SK-N-SH (cell line): ENCODE measurements at regions not wholly inside any gene's neighbourhood (a gene's known extent, or its start where the extent isn't known, plus 50 kb on each side); places are given as distances from the start of the nearest gene placed in this dataset.
"Not testable (repeated sequence)": the region's sequence is repeated elsewhere in the genome, so short reads cannot be mapped to it uniquely, and the experiment has no call there.

Source experiments
- CTCF ChIA-PET: fragments of 300-600, 350-600 bp; formaldehyde crosslinking; extraction: SDS; loops from one replicate; lab custom pipeline; 2021; lab: Yijun Ruan, JAX
- POLR2A ChIA-PET: fragments of 350-600 bp; sonication (Branson Sonifier 250); formaldehyde crosslinking; extraction: SDS; loops from one replicate; lab custom pipeline; 2020; ENCODE audit warnings: antibody characterized with exemption, inconsistent platforms; lab: Yijun Ruan, JAX
- DNase-seq: peaks from one replicate; pipeline ENCODE4 v3.0.0; 2012
- H2AFZ ChIP-seq: fragments of 200-600 bp; sonication (generic); 2 replicates; pipeline ENCODE4 v1.8.1; 2016; ENCODE audit warnings: antibody characterized with exemption, mild to moderate bottlenecking, low read depth
- H3F3A ChIP-seq: fragments of 200-600 bp; sonication (generic); replicated peaks from 2 replicates; pipeline ENCODE3; 2016; ENCODE audit warnings: antibody characterized with exemption, mild to moderate bottlenecking; ENCODE audit not compliant: insufficient read depth
- H3K27ac ChIP-seq, 2 experiments: fragments of 200-500 bp in 1 of 2; fragments of 200-600 bp in 1 of 2; sonication (Bioruptor generic) in 1 of 2; sonication (generic), shearing (Covaris generic) in 1 of 2; 2 replicates each; pipeline versions ENCODE4 v1.5.1 to v1.6.1; 2014 to 2016; ENCODE audit warnings: low read depth in 2 of 2, inconsistent platforms in 1 of 2, low read length in 1 of 2, mild to moderate bottlenecking in 1 of 2, mixed read lengths in 1 of 2
- H3K27me3 ChIP-seq: fragments of 200-600 bp; sonication (generic), shearing (Covaris generic); 2 replicates; pipeline ENCODE4 v1.6.1; 2016; ENCODE audit warnings: mixed run types; ENCODE audit not compliant: insufficient read depth
- H3K36me3 ChIP-seq, 2 experiments: fragments of 200-500 bp in 1 of 2; fragments of 200-600 bp in 1 of 2; sonication (Bioruptor generic) in 1 of 2; sonication (generic) in 1 of 2; replicated peaks in 1 of 2; 2 replicates each; pipeline versions ENCODE3 to v1.5.1; 2014 to 2016; ENCODE audit warnings: low read length in 1 of 2, mild to moderate bottlenecking in 1 of 2; ENCODE audit not compliant: insufficient read depth in 2 of 2, control insufficient read depth in 1 of 2
- H3K4me1 ChIP-seq, 2 experiments: fragments of 200-500 bp in 1 of 2; fragments of 200-600 bp in 1 of 2; sonication (Bioruptor generic) in 1 of 2; sonication (generic), shearing (Covaris generic) in 1 of 2; 2 replicates each; pipeline versions ENCODE4 v1.5.1 to v1.6.1; 2014 to 2016; ENCODE audit warnings: low read depth in 1 of 2, low read length in 1 of 2, mixed run types in 1 of 2; ENCODE audit not compliant: insufficient read depth in 2 of 2, control insufficient read depth in 1 of 2
- H3K4me2 ChIP-seq: fragments of 200-600 bp; sonication (generic), shearing (Covaris generic); 2 replicates; pipeline ENCODE4 v1.6.1; 2017; ENCODE audit warnings: mixed run types
- H3K4me3 ChIP-seq, 2 experiments: fragments of 200-500 bp in 1 of 2; fragments of 200-600 bp in 1 of 2; sonication (Bioruptor generic) in 1 of 2; sonication (generic), shearing (Covaris generic) in 1 of 2; 2 replicates each; pipeline versions ENCODE4 v1.5.1 to v1.8.1; 2014 to 2016; ENCODE audit warnings: low read depth in 2 of 2, inconsistent platforms in 1 of 2, low read length in 1 of 2, mild to moderate bottlenecking in 1 of 2, mixed read lengths in 1 of 2, moderate library complexity in 1 of 2
- H3K79me2 ChIP-seq: fragments of 200-600 bp; sonication (generic); 2 replicates; pipeline ENCODE4 v1.8.1; 2017; ENCODE audit warnings: mild to moderate bottlenecking; ENCODE audit not compliant: insufficient read depth
- H3K9ac ChIP-seq: fragments of 200-600 bp; sonication (generic); 2 replicates; pipeline ENCODE4 v1.6.1; 2017; ENCODE audit warnings: mixed run types
- H3K9me2 ChIP-seq: fragments of 200-600 bp; sonication (generic); 2 replicates; pipeline ENCODE4 v1.6.1; 2017; ENCODE audit warnings: mixed run types
- H3K9me3 ChIP-seq: fragments of 200-600 bp; sonication (generic); 2 replicates; pipeline ENCODE4 v1.6.1; 2017; ENCODE audit warnings: mixed run types, mild to moderate bottlenecking, moderate library complexity
- H4K20me1 ChIP-seq: fragments of 200-600 bp; sonication (generic); 2 replicates; pipeline ENCODE4 v1.6.1; 2017; ENCODE audit warnings: mild to moderate bottlenecking, mixed run types; ENCODE audit not compliant: insufficient read depth
- ELF1 ChIP-seq: IDR thresholded peaks from 2 replicates; pipeline ENCODE4 v1.4.0; 2012
- EP300 ChIP-seq, 2 experiments: IDR thresholded peaks; 2 replicates each; pipeline versions ENCODE4 v1.4.0 to v1.6.1; 2012; ENCODE audit warnings: borderline replicate concordance in 1 of 2, low read depth in 1 of 2, low read length in 1 of 2
- EZH2phosphoT487 ChIP-seq: fragments of 200-600 bp; sonication (generic); IDR thresholded peaks from 2 replicates; pipeline ENCODE4 v1.6.1; 2017; ENCODE audit warnings: low read depth, mixed run types, mild to moderate bottlenecking, antibody characterized with exemption, moderate library complexity, borderline replicate concordance
- FOSL2 ChIP-seq: IDR thresholded peaks from 2 replicates; pipeline ENCODE4 v1.4.0; 2012; ENCODE audit warnings: low read depth, mild to moderate bottlenecking, moderate library complexity, borderline replicate concordance
- FOXM1 ChIP-seq: IDR thresholded peaks from 2 replicates; pipeline ENCODE4 v1.4.0; 2012; ENCODE audit warnings: low read depth, mild to moderate bottlenecking
- GABPA ChIP-seq: IDR thresholded peaks from 2 replicates; pipeline ENCODE4 v1.4.0; 2012; ENCODE audit warnings: low read depth, mild to moderate bottlenecking
- GATA2 ChIP-seq: sonication (generic); formaldehyde crosslinking; IDR thresholded peaks from 2 replicates; pipeline ENCODE4 v1.5.0; 2020; ENCODE audit warnings: mild to moderate bottlenecking, missing genetic modification reagents
- JUND ChIP-seq: IDR thresholded peaks from 2 replicates; pipeline ENCODE4 v1.4.0; 2012
- NFIC ChIP-seq: IDR thresholded peaks from 2 replicates; pipeline ENCODE4 v1.4.0; 2012; ENCODE audit warnings: borderline replicate concordance
- RFX5 ChIP-seq: IDR thresholded peaks from 2 replicates; pipeline ENCODE4 v1.6.1; 2012; ENCODE audit warnings: mild to moderate bottlenecking, improper control_type of control experiment, low read length
- SIN3A ChIP-seq: IDR thresholded peaks from 2 replicates; pipeline ENCODE4 v1.6.1; 2012; ENCODE audit warnings: low read depth, mild to moderate bottlenecking, low read length, moderate library complexity, borderline replicate concordance
- SMC3 ChIP-seq: IDR thresholded peaks from 2 replicates; pipeline ENCODE4 v1.6.1; 2012; ENCODE audit warnings: low read depth, low read length, improper control_type of control experiment
- TAF1 ChIP-seq: IDR thresholded peaks from 2 replicates; pipeline ENCODE4 v1.6.1; 2012; ENCODE audit warnings: low read depth, mild to moderate bottlenecking, low read length, moderate library complexity, borderline replicate concordance
- TCF12 ChIP-seq: IDR thresholded peaks from 2 replicates; pipeline ENCODE4 v1.4.0; 2012
- YY1 ChIP-seq: IDR thresholded peaks from 2 replicates; pipeline ENCODE4 v1.4.0; 2012; ENCODE audit warnings: low read depth, mild to moderate bottlenecking
- WGBS: methylation state at CpG from one replicate; pipeline ENCODE4 v1.1.6; 2017; ENCODE audit warnings: low lambda C conversion rate; 5-methylcytosine and 5-hydroxymethylcytosine counted together
- TF ChIP-seq, protein P1 (sequence below): IDR thresholded peaks from 2 replicates; pipeline ENCODE4 v1.4.0; 2012; ENCODE audit warnings: low read depth, borderline replicate concordance
- TF ChIP-seq, protein P2 (sequence below): fragments of 200-600 bp; sonication (generic); IDR thresholded peaks from 2 replicates; pipeline ENCODE4 v1.6.1; 2017; ENCODE audit warnings: antibody characterized with exemption, mild to moderate bottlenecking, moderate library complexity
- TF ChIP-seq, protein P3 (sequence below): IDR thresholded peaks from 2 replicates; pipeline ENCODE4 v1.4.0; 2012; ENCODE audit warnings: low read depth, borderline replicate concordance

DNA sequence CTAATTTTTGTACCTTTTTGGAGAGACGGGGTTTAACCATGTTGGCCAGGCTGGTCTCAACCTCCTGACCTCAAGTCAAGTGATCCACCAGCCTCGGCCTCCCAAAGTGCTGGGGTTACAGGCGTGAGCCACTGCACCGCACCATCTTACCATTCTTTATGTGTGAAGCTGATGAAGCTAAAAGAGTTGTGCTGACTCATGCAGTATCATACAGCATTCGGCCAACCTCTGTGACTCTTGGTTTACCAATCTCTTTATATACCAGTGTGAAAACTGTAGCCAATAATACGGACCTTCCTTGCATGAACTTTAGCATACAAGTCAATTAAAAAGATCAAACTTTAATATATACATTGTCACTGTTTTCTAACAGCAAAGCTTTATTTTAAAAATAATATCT lies 878.2 kb upstream of the MBL2 start:
- Histone ChIP-seq H3K27ac (no peak overlapping the region), H3K9me3 (no peaks in the 10 kb centered on the region), H4K20me1 (no peaks in the 10 kb centered on the region), H3K27me3 (no peaks in the 10 kb centered on the region), H2AFZ (no peak overlapping the region), H3K9ac (no peak overlapping the region), H3K79me2 (no peaks in the 10 kb centered on the region), H3K4me3 (no peak overlapping the region), H3K36me3 (no peaks in the 10 kb centered on the region), H3K4me1 (no peaks in the 10 kb centered on the region; a peak in 1 of 4 replicates), H3K9me2 (no peaks in the 10 kb centered on the region), H3K4me2 (no peak overlapping the region), H3F3A (no peaks in the 10 kb centered on the region)
- DNase-seq, result no peak
- ChIA-PET CTCF (no interaction called here), POLR2A (interaction anchor here (0.6 kb wide), 1 partner anchor 374 kb away, joined by 4 read pairs; no protein-coding TSS in a partner anchor)
- WGBS, result 66% methylated on average over 6 of the region's 6 CpGs
- TF ChIP-seq TAF1, result no peak
- no peak for TF ChIP-seq SMC3
- TF ChIP-seq EZH2phosphoT487, result no peak
- no peak for TF ChIP-seq JUND
- no peak for TF ChIP-seq FOSL2
- TF ChIP-seq YY1, result no peak
- no peak for TF ChIP-seq ELF1
- TF ChIP-seq EP300 (IDR thresholded peaks at IDR 0.05; ENCODE audit: borderline replicate concordance in 1 of 2, low read depth in 1 of 2, low read length in 1 of 2), result no peak
- no peak for TF ChIP-seq FOXM1
- TF ChIP-seq, protein P1, sequence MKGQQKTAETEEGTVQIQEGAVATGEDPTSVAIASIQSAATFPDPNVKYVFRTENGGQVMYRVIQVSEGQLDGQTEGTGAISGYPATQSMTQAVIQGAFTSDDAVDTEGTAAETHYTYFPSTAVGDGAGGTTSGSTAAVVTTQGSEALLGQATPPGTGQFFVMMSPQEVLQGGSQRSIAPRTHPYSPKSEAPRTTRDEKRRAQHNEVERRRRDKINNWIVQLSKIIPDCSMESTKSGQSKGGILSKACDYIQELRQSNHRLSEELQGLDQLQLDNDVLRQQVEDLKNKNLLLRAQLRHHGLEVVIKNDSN, result no peak
- no peak for TF ChIP-seq SIN3A
- TF ChIP-seq, protein P2, sequence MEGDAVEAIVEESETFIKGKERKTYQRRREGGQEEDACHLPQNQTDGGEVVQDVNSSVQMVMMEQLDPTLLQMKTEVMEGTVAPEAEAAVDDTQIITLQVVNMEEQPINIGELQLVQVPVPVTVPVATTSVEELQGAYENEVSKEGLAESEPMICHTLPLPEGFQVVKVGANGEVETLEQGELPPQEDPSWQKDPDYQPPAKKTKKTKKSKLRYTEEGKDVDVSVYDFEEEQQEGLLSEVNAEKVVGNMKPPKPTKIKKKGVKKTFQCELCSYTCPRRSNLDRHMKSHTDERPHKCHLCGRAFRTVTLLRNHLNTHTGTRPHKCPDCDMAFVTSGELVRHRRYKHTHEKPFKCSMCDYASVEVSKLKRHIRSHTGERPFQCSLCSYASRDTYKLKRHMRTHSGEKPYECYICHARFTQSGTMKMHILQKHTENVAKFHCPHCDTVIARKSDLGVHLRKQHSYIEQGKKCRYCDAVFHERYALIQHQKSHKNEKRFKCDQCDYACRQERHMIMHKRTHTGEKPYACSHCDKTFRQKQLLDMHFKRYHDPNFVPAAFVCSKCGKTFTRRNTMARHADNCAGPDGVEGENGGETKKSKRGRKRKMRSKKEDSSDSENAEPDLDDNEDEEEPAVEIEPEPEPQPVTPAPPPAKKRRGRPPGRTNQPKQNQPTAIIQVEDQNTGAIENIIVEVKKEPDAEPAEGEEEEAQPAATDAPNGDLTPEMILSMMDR, result no peak
- no peak for TF ChIP-seq TCF12
- TF ChIP-seq NFIC, result no peak
- TF ChIP-seq GABPA, result no peak
- TF ChIP-seq, protein P3, sequence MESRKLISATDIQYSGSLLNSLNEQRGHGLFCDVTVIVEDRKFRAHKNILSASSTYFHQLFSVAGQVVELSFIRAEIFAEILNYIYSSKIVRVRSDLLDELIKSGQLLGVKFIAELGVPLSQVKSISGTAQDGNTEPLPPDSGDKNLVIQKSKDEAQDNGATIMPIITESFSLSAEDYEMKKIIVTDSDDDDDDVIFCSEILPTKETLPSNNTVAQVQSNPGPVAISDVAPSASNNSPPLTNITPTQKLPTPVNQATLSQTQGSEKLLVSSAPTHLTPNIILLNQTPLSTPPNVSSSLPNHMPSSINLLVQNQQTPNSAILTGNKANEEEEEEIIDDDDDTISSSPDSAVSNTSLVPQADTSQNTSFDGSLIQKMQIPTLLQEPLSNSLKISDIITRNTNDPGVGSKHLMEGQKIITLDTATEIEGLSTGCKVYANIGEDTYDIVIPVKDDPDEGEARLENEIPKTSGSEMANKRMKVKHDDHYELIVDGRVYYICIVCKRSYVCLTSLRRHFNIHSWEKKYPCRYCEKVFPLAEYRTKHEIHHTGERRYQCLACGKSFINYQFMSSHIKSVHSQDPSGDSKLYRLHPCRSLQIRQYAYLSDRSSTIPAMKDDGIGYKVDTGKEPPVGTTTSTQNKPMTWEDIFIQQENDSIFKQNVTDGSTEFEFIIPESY, result no peak
- no peak for TF ChIP-seq RFX5
- TF ChIP-seq GATA2 (CRISPR knock-in tag), result no peak

DNA sequence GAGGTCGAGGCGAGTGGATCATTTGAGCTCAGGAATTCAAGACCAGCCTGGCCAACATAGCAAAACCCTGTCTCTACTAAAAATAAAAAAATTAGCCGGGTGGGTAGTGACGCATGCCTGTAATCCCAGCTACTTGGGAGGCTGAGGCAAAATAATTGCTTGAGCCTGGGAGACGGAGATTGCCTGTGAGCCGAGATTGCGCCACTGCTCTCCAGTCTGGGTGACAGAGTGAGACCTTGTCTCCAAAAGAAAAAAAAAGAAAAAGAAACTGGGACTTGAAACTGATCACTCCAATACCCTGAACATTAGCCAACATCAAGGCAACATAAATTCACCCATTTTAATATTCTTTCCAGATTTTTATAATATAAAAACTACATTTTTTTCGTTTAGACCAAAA lies 874.6 kb upstream of the MBL2 start:
- H3K9ac ChIP-seq, H3K27ac ChIP-seq, H3K9me3 ChIP-seq, POLR2A ChIA-PET, DNase-seq, CTCF ChIA-PET, H3F3A ChIP-seq, H3K79me2 ChIP-seq, H3K36me3 ChIP-seq, H2AFZ ChIP-seq, H3K4me2 ChIP-seq, H3K27me3 ChIP-seq, H4K20me1 ChIP-seq, H3K4me3 ChIP-seq, H3K4me1 ChIP-seq, H3K9me2 ChIP-seq: not testable (repeated sequence)
- WGBS, result 54% methylated on average over 8 of the region's 8 CpGs
